ENCODE measurements at regions not wholly inside any gene's neighbourhood (a gene's known extent, or its start where the extent isn't known, plus 50 kb on each side); places are given as distances from the start of the nearest gene placed in this dataset.

DNA sequence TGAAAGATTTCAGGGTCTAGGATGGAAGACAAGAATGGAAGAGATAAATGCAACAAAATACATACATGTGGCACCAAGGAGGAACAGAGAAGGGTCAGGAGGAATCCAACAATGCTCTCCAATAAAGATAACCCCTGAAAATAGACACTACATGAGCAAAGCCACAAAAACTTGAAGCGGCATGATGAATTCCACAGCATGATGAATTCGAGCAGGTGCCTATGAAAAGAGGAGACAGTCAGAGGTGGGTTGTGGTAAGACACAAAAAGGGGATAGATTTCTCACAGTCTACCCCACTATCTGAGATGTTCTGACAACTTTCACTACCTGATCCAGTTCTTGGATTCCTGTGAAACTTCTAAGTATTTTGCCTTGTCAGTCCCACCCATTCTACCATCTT lies 81.5 kb upstream of the PAPPA start:
- Histone ChIP-seq H3K36me3 (no peaks in the 10 kb centered on the region), H3K27me3 (no peaks in the 10 kb centered on the region), H3K4me3 (no peak overlapping the region), H3K9me3 (no peaks in the 10 kb centered on the region), H3K4me1 (ENCODE audit: insufficient read depth) (no peaks in the 10 kb centered on the region), H3K27ac (no peak overlapping the region)
- intact Hi-C loops (cut with DNase I) = no loop called here
- TF ChIP-seq POLR2A (IDR thresholded peaks at IDR 0.05) = no peak
- TF ChIP-seq, protein P1, sequence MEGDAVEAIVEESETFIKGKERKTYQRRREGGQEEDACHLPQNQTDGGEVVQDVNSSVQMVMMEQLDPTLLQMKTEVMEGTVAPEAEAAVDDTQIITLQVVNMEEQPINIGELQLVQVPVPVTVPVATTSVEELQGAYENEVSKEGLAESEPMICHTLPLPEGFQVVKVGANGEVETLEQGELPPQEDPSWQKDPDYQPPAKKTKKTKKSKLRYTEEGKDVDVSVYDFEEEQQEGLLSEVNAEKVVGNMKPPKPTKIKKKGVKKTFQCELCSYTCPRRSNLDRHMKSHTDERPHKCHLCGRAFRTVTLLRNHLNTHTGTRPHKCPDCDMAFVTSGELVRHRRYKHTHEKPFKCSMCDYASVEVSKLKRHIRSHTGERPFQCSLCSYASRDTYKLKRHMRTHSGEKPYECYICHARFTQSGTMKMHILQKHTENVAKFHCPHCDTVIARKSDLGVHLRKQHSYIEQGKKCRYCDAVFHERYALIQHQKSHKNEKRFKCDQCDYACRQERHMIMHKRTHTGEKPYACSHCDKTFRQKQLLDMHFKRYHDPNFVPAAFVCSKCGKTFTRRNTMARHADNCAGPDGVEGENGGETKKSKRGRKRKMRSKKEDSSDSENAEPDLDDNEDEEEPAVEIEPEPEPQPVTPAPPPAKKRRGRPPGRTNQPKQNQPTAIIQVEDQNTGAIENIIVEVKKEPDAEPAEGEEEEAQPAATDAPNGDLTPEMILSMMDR (IDR thresholded peaks at IDR 0.05) = no peak
- TF ChIP-seq EP300 (IDR thresholded peaks at IDR 0.05) = no peak
- WGBS, 3 donors = 81 to 87% (median 85%) methylated on average over 2 of the region's 2 CpGs
- DNase-seq = no peak

DNA sequence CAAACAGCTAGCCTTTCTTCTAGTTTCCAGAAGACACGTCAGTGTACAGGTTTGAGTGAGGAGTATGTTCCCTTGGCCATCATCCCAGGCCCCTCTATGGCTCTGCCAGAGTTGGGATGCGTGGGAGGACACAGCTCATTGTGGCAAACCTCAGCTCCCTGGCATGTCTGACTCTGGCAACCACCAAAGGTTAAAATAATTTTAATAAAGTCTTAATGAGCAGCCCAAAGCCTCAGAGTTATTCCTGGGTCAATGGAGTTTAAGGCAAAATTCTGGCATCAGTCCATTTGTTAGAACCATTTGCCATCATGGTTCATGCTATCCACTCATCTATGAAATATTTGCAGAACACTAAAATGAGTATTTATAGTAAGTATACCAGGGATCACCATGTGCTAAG lies 79.8 kb upstream of the PAPPA start:
- intact Hi-C loops (cut with DNase I) = no loop called here
- H3K36me3 ChIP-seq = no peaks in the 10 kb centered on the region
- TF ChIP-seq, protein P1 (IDR thresholded peaks at IDR 0.05) = no peak
- TF ChIP-seq POLR2A (IDR thresholded peaks at IDR 0.05) = no peak
- TF ChIP-seq EP300 (IDR thresholded peaks at IDR 0.05) = no peak
- no peaks in the 10 kb centered on the region for H3K4me1 ChIP-seq (ENCODE audit: insufficient read depth)
- WGBS, 3 donors = 54 to 70% (median 63%) methylated on average over 2 of the region's 2 CpGs
- H3K4me3 ChIP-seq = no peak overlapping the region
- H3K27ac ChIP-seq = no peak overlapping the region
- no peaks in the 10 kb centered on the region for H3K9me3 ChIP-seq
- DNase-seq = no peak
- H3K27me3 ChIP-seq = no peaks in the 10 kb centered on the region

GRCh38 chr9:116074658-116075057 lies 78.9 kb upstream of the PAPPA start:
- TF ChIP-seq, protein P1 (IDR thresholded peaks at IDR 0.05) = no peak
- TF ChIP-seq EP300 (IDR thresholded peaks at IDR 0.05) = no peak
- TF ChIP-seq POLR2A (IDR thresholded peaks at IDR 0.05) = no peak
- Histone ChIP-seq H3K4me3 (no peak overlapping the region), H3K9me3 (no peaks in the 10 kb centered on the region), H3K36me3 (no peaks in the 10 kb centered on the region), H3K27ac (no peak overlapping the region), H3K27me3 (no peaks in the 10 kb centered on the region), H3K4me1 (ENCODE audit: insufficient read depth) (no peaks in the 10 kb centered on the region)
- intact Hi-C loops (cut with DNase I) = no loop called here
- DNase-seq = no peak

DNA sequence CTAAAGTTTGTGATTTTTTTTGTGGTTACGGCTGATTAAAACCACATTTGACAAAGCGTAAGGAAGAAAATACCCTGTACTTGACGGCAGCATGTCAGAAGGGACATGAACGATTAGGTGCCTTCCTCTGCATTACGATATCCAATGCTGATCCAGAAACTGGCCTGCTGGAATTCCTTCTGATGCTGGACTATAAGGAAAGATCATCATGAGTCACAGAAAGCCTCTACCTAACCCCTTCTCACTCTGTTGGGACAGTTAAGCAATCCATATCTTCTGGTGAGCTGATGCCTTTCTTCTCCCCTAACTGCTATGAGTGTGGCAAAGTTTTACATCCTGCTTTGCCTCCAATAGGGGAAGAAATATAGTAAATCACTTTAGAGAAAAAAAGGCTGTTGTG lies 78.4 kb upstream of the PAPPA start:
- TF ChIP-seq, protein P1 (IDR thresholded peaks at IDR 0.05) = no peak
- no peak for TF ChIP-seq POLR2A (IDR thresholded peaks at IDR 0.05)
- TF ChIP-seq EP300 (IDR thresholded peaks at IDR 0.05) = no peak
- intact Hi-C loops (cut with DNase I) = no loop called here

DNA sequence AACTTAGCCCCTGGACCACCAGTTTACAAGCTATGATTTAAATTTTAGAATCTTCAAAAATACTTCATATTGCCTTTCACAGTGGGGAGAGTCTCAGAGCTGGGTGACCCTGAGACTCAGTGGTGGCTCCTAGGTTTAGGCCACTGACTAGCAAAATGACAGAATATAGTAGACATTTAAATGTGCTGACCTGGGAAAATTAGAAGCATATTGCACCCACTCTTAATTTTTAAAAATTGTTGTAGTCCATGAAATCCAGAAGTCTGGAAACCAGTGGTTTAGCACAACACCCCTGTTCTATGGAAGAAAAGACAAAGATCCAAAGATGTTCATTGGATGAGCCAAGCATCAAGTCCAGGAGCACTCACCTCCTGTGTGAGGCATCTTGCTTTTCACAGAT lies 75.0 kb upstream of the PAPPA start:
- Histone ChIP-seq H3K4me3 (no peak overlapping the region), H3K27me3 (no peaks in the 10 kb centered on the region), H3K27ac (no peak overlapping the region), H3K9me3 (no peaks in the 10 kb centered on the region), H3K4me1 (ENCODE audit: insufficient read depth) (no peaks in the 10 kb centered on the region), H3K36me3 (no peaks in the 10 kb centered on the region)
- TF ChIP-seq, protein P1 (IDR thresholded peaks at IDR 0.05) = no peak
- TF ChIP-seq EP300 (IDR thresholded peaks at IDR 0.05) = no peak
- TF ChIP-seq POLR2A (IDR thresholded peaks at IDR 0.05) = no peak
- DNase-seq = no peak
- intact Hi-C loops (cut with DNase I) = no loop called here

More for the DNA sequence above, 78.4 kb upstream of the PAPPA start:
- no peaks in the 10 kb centered on the region for H3K27me3 ChIP-seq
- no peak for DNase-seq
- no peak overlapping the region for H3K4me3 ChIP-seq
- WGBS, 3 donors = 88 to 90% (median 89%) methylated on average over 5 of the region's 5 CpGs
- no peaks in the 10 kb centered on the region for H3K4me1 ChIP-seq (ENCODE audit: insufficient read depth)
- H3K27ac ChIP-seq = no peak overlapping the region
- H3K36me3 ChIP-seq = no peaks in the 10 kb centered on the region
- H3K9me3 ChIP-seq = no peaks in the 10 kb centered on the region
